ENCODE measurements at regions not wholly inside any gene's neighbourhood (a gene's known extent, or its start where the extent isn't known, plus 50 kb on each side); places are given as distances from the start of the nearest gene placed in this dataset.

GRCh38 chr20:16171180-16171579, 402.1 kb downstream of the KIF16B start:
- Histone ChIP-seq H3K27ac (no peak overlapping the region), H3K27me3 (no peaks in the 10 kb centered on the region), H3K36me3 (no peaks in the 10 kb centered on the region), H3K4me3 (no peak overlapping the region), H3K4me1 (no peaks in the 10 kb centered on the region), H3K9me3 (no peaks in the 10 kb centered on the region)
- ATAC-seq (no peak), DNase-seq (no peak), FAIRE-seq (no peak)
- intact Hi-C loops (cut with DNase I): no loop called here
- no peak for TF ChIP-seq CTCF (IDR thresholded peaks at IDR 0.05)

- Histone ChIP-seq H3K36me3 (no peaks in the 10 kb centered on the region), H3K27ac (no peak overlapping the region), H3K4me3 (no peak overlapping the region), H3K9me3 (no peaks in the 10 kb centered on the region), H3K4me1 (no peaks in the 10 kb centered on the region), H3K27me3 (no peaks in the 10 kb centered on the region)
- no peak for FAIRE-seq
- WGBS, 2 donors: 59 to 70% methylated on average over 7 of the region's 7 CpGs
- no peak for DNase-seq
- ATAC-seq: no peak
- intact Hi-C loops (cut with DNase I): no loop called here
- no peak for TF ChIP-seq CTCF (IDR thresholded peaks at IDR 0.05)
Observed at GRCh38 chr20:16170406-16170971, 402.8 kb downstream of the KIF16B start.

GRCh38 chr20:16167423-16168130, 405.7 kb downstream of the KIF16B start:
- H3K9me3 ChIP-seq: no peaks in the 10 kb centered on the region
- no peak for TF ChIP-seq CTCF (IDR thresholded peaks at IDR 0.05)
- DNase-seq (no peak), ATAC-seq (no peak), FAIRE-seq (no peak)
- intact Hi-C loops (cut with DNase I): no loop called here
- H3K27ac ChIP-seq: no peak overlapping the region
- 85 to 86% methylated on average over 2 of the region's 2 CpGs for WGBS, 2 donors
- H3K27me3 ChIP-seq: no peaks in the 10 kb centered on the region
- no peaks in the 10 kb centered on the region for H3K36me3 ChIP-seq
- no peaks in the 10 kb centered on the region for H3K4me1 ChIP-seq
- no peak overlapping the region for H3K4me3 ChIP-seq

GRCh38 chr20:16166737-16167136, 406.5 kb downstream of the KIF16B start:
- no peak overlapping the region for H3K4me3 ChIP-seq
- no peaks in the 10 kb centered on the region for H3K27me3 ChIP-seq
- 80 to 85% methylated on average over 6 of the region's 6 CpGs for WGBS, 2 donors
- no peaks in the 10 kb centered on the region for H3K36me3 ChIP-seq
- intact Hi-C loops (cut with DNase I): no loop called here
- H3K27ac ChIP-seq: no peak overlapping the region
- no peak for TF ChIP-seq CTCF (IDR thresholded peaks at IDR 0.05)
- no peak for DNase-seq
- no peak for FAIRE-seq
- no peaks in the 10 kb centered on the region for H3K4me1 ChIP-seq
- no peak for ATAC-seq
- H3K9me3 ChIP-seq: no peaks in the 10 kb centered on the region

DNA sequence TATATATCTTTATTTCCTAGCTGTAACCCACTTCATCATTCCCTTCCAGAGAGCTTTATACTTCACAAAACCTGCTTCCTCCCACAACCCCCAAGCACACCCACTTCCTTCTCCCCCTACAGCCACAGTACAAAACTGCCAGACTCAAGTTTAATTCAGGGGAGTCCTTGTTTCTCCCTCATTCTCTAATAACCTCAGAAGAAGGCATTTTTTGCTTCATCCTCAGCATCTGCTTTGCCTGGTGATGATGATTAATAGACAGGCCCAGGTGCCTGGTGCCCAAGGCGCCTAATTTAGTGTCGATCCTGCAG, 414.3 kb downstream of the KIF16B start:
- TF ChIP-seq CTCF (IDR thresholded peaks at IDR 0.05): no peak
- DNase-seq: no peak
- H3K4me3 ChIP-seq: no peak overlapping the region
- H3K27me3 ChIP-seq: no peaks in the 10 kb centered on the region
- no peak for ATAC-seq
- intact Hi-C loops (cut with DNase I): no loop called here
- WGBS, 2 donors: 68 to 79% methylated on average over 2 of the region's 2 CpGs
- FAIRE-seq: no peak
- H3K4me1 ChIP-seq: no peaks in the 10 kb centered on the region
- no peaks in the 10 kb centered on the region for H3K36me3 ChIP-seq
- H3K27ac ChIP-seq: no peak overlapping the region
- no peaks in the 10 kb centered on the region for H3K9me3 ChIP-seq
